Ovary (tissue), 7 donors: ENCODE measurements at regions not wholly inside any gene's neighbourhood (a gene's known extent, or its start where the extent isn't known, plus 50 kb on each side); places are given as distances from the start of the nearest gene placed in this dataset.

Source experiments
- DNase-seq, 5 donors: peaks; one replicate each; pipeline ENCODE4 v3.0.0-alpha.2; 2019 to 2020
- H3K27ac ChIP-seq, 2 donors: fragments of 200-600 bp; one replicate each; pipeline versions ENCODE4 v1.5.1 to v1.8.0; 2019 to 2022
- H3K27me3 ChIP-seq: fragments of 200-600 bp; one replicate; pipeline ENCODE4 v1.8.0; 2022
- H3K36me3 ChIP-seq: fragments of 200-600 bp; sonication (generic); one replicate; pipeline ENCODE4 v1.5.1; 2019
- H3K4me1 ChIP-seq: one replicate; pipeline ENCODE4 v1.8.1; 2013; ENCODE audit warnings: mild to moderate bottlenecking, moderate library complexity; ENCODE audit not compliant: insufficient read depth
- H3K4me3 ChIP-seq: fragments of 200-600 bp; sonication (generic); one replicate; pipeline ENCODE4 v1.5.1; 2017
- H3K9me3 ChIP-seq, 2 donors: fragments of 200-600 bp in 1 of 2; sonication (generic) in 1 of 2; one replicate each; pipeline versions ENCODE4 v1.5.1 to v1.8.1; 2013 to 2019; ENCODE audit warnings: mild to moderate bottlenecking in 1 of 2, moderate library complexity in 1 of 2
- EP300 ChIP-seq: sonication (generic); formaldehyde crosslinking; IDR thresholded peaks from one replicate; pipeline ENCODE4 v1.6.1; 2017; ENCODE audit warnings: antibody characterized with exemption
- POLR2A ChIP-seq: fragments of 450-650 bp; IDR thresholded peaks from one replicate; pipeline ENCODE4 v1.6.1; 2017; ENCODE audit warnings: antibody characterized with exemption, mild to moderate bottlenecking, moderate library complexity
- WGBS, 3 donors: extraction: QIAGEN DNeasy Blood & Tissue Kit in 1 of 3; methylation state at CpG; one replicate each; pipeline versions ENCODE4 v1.1.5 to v1.1.7; 2013 to 2017; 5-methylcytosine and 5-hydroxymethylcytosine counted together
- intact Hi-C, 4 donors: fragments of 100-400 bp; cut with DNase I; formaldehyde crosslinking; loops; one replicate each; pipeline versions ENCODE4 v1.11.0 to v1.15.1; 2022 to 2023
- TF ChIP-seq, protein P1 (sequence below), 3 donors: fragments of 450-650 bp in 2 of 3; fragments of 200-600 bp in 1 of 3; IDR thresholded peaks; one replicate each; pipeline versions ENCODE4 v1.5.1 to v1.8.0; 2016 to 2022; ENCODE audit warnings: antibody characterized with exemption in 3 of 3, mild to moderate bottlenecking in 1 of 3
- donor health status: DM: no; HTN: no; CAD: no; lungs with moderate emphysema.
- donor health status: DM: no; HTN: no; CAD: no.
- donor health status: Bipolar disorder and iron deficiency.
- donor health status: DM: no; HTN: no; CAD: no.
- donor health status: DM: yes; HTN: yes; CAD: no.

DNA sequence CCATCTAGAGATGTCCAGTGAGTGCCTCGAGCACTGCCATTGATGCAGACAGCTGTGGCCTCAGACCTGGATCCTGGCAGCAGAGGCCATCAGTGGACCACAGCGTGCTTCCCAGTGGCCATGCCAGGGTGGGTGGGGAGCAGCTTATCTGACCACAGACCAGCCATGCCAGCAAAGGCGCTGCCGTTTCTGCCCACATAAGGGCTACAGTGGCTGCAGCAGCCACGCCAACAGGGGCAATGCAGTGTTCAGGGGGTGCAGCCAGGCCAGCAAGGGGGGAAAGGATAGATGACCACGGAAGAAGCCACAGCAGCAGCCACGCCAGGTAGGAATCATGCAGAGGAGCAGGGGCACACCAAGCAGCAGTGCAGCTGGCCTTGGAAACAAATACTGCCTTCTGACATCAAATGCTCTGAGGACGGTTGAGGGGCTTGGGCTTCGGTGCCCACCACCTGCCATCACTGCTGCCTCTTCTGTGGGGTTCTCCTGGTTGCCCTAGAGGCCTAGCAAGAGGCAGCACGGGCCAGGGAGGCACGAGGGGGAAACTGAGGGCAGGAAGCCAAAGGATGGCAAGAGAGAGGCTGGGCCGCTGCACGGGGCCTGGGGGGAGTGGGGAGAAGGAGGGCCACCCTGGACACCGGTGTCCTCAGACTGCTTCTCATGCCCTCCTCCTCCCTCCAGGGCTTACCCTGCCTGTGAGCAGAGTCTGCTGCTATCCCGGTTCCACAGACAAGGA, 94.7 kb upstream of the RUNX3 start:
- H3K4me3 ChIP-seq: no peak overlapping the region
- H3K36me3 ChIP-seq: no peaks in the 10 kb centered on the region
- H3K27ac ChIP-seq: no peak overlapping the region
- intact Hi-C loops: no loop called here
- 71 to 82% (median 80%) methylated on average over 15 of the region's 15 CpGs for WGBS, 3 donors
- TF ChIP-seq POLR2A: no peak
- TF ChIP-seq, protein P1, sequence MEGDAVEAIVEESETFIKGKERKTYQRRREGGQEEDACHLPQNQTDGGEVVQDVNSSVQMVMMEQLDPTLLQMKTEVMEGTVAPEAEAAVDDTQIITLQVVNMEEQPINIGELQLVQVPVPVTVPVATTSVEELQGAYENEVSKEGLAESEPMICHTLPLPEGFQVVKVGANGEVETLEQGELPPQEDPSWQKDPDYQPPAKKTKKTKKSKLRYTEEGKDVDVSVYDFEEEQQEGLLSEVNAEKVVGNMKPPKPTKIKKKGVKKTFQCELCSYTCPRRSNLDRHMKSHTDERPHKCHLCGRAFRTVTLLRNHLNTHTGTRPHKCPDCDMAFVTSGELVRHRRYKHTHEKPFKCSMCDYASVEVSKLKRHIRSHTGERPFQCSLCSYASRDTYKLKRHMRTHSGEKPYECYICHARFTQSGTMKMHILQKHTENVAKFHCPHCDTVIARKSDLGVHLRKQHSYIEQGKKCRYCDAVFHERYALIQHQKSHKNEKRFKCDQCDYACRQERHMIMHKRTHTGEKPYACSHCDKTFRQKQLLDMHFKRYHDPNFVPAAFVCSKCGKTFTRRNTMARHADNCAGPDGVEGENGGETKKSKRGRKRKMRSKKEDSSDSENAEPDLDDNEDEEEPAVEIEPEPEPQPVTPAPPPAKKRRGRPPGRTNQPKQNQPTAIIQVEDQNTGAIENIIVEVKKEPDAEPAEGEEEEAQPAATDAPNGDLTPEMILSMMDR (IDR thresholded peaks at IDR 0.05): no peak
- DNase-seq: no peak
- H3K4me1 ChIP-seq: no peaks in the 10 kb centered on the region
- no peaks in the 10 kb centered on the region for H3K9me3 ChIP-seq
- H3K27me3 ChIP-seq: no peaks in the 10 kb centered on the region

DNA sequence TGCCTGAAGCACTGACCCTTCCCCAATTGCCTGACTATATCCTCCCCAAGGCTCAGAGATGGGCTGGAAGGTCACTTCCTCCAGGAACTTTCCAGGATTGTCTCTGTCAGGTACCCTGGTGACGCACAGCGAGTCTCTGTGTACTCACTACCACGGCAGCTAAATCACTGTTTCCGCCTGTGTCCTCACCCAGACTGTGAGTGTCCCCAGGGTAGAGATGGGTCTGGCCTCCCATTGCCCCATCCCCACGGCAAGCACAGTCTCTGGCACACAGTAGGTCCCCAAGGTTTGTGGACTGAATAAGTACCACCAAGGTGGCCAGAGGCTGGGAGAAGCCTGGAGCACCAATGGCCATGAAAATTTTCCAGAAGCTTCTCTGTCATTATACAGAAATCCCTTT, 93.8 kb upstream of the RUNX3 start:
- Histone ChIP-seq H3K4me1 (no peaks in the 10 kb centered on the region), H3K27ac (no peak overlapping the region), H3K36me3 (no peaks in the 10 kb centered on the region), H3K27me3 (no peaks in the 10 kb centered on the region), H3K9me3 (no peaks in the 10 kb centered on the region), H3K4me3 (no peak overlapping the region)
- no peak for DNase-seq
- TF ChIP-seq, protein P1 (IDR thresholded peaks at IDR 0.05): no peak
- TF ChIP-seq EP300 (no peak), POLR2A (no peak)
- intact Hi-C loops: no loop called here
- 85 to 91% (median 88%) methylated on average over 5 of the region's 5 CpGs for WGBS, 3 donors

DNA sequence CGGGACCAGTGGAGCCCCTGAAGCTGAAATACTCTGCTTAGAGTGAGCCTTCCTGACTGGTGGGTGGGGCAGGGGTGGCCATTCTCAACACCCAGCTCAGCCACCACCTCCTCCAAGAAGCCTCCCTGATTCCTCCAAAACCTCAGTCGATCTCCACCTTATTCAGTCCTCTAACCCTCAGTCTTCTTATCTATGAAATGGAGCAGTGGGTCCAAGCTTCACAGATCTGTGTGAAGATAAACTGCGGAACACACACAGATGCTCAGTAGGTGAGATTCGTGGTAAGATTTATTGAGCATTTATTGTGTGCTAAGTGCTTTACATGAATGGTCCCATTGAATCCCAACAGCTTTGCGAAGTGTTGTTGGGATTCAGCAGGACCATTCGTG, 93.1 kb upstream of the RUNX3 start:
- Histone ChIP-seq H3K36me3 (no peaks in the 10 kb centered on the region), H3K9me3 (no peaks in the 10 kb centered on the region), H3K27me3 (no peaks in the 10 kb centered on the region), H3K4me1 (no peaks in the 10 kb centered on the region), H3K27ac (no peak overlapping the region), H3K4me3 (no peak overlapping the region)
- intact Hi-C loops: no loop called here
- DNase-seq: no peak
- TF ChIP-seq POLR2A (no peak), EP300 (no peak)
- WGBS, 3 donors: 74 to 77% (median 75%) methylated on average over 6 of the region's 6 CpGs

DNA sequence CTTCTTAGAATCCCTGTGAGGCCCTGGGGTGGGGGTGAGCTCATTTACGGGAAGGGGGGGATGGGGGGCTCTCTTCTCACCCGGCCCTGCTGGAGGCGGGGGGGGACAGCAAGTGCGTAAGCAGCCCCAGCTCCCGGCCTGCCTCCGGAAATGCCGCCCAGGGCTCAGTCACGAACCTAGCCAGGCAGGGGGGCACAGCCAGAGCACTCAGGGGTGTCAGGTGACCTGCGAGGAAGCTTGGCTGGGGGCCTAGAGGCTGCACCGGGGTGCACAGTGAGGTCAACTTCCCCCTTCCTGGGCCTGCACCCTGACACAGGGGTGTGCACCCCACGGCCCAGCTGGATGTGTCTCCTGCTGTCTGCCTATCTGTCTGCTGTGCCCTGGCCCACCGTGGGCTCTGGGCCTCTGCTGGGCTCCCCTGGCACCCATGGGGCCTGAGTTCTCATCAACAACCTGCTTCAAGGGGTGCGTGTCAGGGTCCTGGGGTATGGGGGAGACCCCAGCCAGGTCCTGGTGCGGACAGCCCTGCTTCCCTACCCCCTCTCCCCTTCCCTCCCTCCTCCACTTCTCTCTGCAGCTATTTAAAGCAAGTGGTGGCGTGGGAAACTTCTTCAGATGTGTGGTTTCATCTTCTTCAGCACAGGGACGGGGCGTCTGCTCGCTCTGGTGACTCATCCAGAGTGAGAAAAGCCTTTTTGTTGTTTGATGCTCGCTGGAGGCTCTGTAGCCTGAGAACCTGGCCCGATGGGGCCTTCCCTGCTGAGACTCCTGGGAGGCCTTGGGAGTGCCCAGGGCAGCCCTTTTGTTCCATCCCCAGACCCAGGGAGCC, 92.5 kb upstream of the RUNX3 start:
- peak in 1 of 5 donors; percentile 31 for DNase-seq
- no peaks in the 10 kb centered on the region for H3K27me3 ChIP-seq
- WGBS, 3 donors: 23 to 26% (median 25%) methylated on average over 19 to 20 of the region's 20 CpGs
- no peaks in the 10 kb centered on the region for H3K9me3 ChIP-seq
- no peaks in the 10 kb centered on the region for H3K36me3 ChIP-seq
- no peak overlapping the region for H3K4me3 ChIP-seq
- TF ChIP-seq POLR2A (no peak), EP300 (no peak)
- TF ChIP-seq, protein P1 (IDR thresholded peaks at IDR 0.05): no peak
- H3K27ac ChIP-seq: no peak overlapping the region
- no peaks in the 10 kb centered on the region for H3K4me1 ChIP-seq
- intact Hi-C loops: no loop called here
